ENCODE measurements at regions not wholly inside any gene's neighbourhood (a gene's known extent, or its start where the extent isn't known, plus 50 kb on each side); places are given as distances from the start of the nearest gene placed in this dataset.

DNA sequence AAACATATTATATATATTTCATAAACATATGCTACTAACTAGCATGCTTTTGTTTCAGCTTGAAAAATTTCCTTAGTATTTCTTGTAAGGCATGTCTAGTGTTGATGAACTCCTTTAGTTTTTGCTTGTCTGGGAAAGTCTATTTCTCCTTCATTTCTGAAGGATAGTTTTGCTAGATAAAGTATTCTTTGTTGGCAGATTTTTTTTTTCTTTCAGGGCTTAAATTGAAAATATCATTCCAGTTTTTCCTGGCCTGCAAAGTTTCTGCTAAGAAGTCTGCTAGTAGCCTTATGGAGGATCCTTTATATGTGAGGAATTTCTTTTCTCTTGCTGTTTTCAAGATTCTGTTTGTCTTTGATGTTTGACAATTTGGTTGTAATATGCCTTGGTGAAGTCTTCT, 183.5 kb downstream of the SLC4A3 start (continued):
- no peak for TF ChIP-seq ZNF426 (tag by site-specific recombination; IDR thresholded peaks at IDR 0.05)

DNA sequence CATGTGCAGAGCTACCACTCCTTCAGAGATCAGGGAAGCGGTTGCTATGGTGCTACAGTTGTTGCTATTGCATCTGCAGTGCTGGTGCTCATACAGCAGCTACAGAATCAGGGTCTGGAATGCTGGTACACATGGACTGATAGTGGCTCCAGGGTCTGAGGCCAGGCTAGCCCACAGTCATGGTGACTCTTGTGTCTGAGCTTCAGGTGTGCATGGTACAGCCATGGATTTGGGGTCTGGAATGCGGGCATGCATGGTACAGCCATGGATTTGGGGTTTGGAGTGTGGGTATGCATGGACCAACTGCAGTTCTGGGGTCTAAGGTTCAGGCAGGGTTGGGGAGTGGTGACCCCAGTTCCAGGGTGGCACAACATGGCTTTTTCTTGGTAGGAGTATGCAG, 185.2 kb downstream of the SLC4A3 start:
- Histone ChIP-seq H3K27ac (ENCODE audit: extremely low read depth, low read depth, low read length) (no peak overlapping the region), H3K36me3 (ENCODE audit: control insufficient read depth in 2 of 2, insufficient read depth in 1 of 2, low read length in 2 of 2) (no peaks in the 10 kb centered on the region), H3K9me3 (ENCODE audit: control insufficient read depth, insufficient read depth, low read depth, low read length) (no peaks in the 10 kb centered on the region), H3K4me1 (ENCODE audit: control insufficient read depth, insufficient read depth, low read length) (no peaks in the 10 kb centered on the region), H3K4me3 (ENCODE audit: low read depth, low read length) (no peak overlapping the region)
- TF ChIP-seq ZNF530 (tag by site-specific recombination; IDR thresholded peaks at IDR 0.05; ENCODE audit: low read depth) (no peak), FEZF1 (tag by site-specific recombination; IDR thresholded peaks at IDR 0.05) (no peak), ZNF76 (tag by site-specific recombination; IDR thresholded peaks at IDR 0.05; ENCODE audit: borderline replicate concordance, low read depth) (no peak), ZNF660 (tag by site-specific recombination; IDR thresholded peaks at IDR 0.05) (no peak), PRDM1 (tag by site-specific recombination; IDR thresholded peaks at IDR 0.05) (no peak), YY2 (tag by site-specific recombination; IDR thresholded peaks at IDR 0.05) (no peak), MZF1 (tag by site-specific recombination; IDR thresholded peaks at IDR 0.05; ENCODE audit: borderline replicate concordance) (no peak), ZNF16 (tag by site-specific recombination; IDR thresholded peaks at IDR 0.05; ENCODE audit: low read depth) (no peak), ZNF561 (tag by site-specific recombination; IDR thresholded peaks at IDR 0.05; ENCODE audit: borderline replicate concordance) (no peak), ZNF211 (tag by site-specific recombination; IDR thresholded peaks at IDR 0.05; ENCODE audit: low read depth) (no peak), ZFP69B (tag by site-specific recombination; IDR thresholded peaks at IDR 0.05) (no peak), ZEB2 (tag by site-specific recombination; IDR thresholded peaks at IDR 0.05) (no peak), ZNF529 (tag by site-specific recombination; IDR thresholded peaks at IDR 0.05; ENCODE audit: insufficient replicate concordance) (no peak)
- CTCF ChIA-PET: interaction anchor here (0.6 to 1.5 kb wide), 4 partner anchors 23 to 289 kb away, joined by 3 to 4 read pairs (median 3); no protein-coding TSS in a partner anchor
- POLR2A ChIA-PET: no interaction called here

DNA sequence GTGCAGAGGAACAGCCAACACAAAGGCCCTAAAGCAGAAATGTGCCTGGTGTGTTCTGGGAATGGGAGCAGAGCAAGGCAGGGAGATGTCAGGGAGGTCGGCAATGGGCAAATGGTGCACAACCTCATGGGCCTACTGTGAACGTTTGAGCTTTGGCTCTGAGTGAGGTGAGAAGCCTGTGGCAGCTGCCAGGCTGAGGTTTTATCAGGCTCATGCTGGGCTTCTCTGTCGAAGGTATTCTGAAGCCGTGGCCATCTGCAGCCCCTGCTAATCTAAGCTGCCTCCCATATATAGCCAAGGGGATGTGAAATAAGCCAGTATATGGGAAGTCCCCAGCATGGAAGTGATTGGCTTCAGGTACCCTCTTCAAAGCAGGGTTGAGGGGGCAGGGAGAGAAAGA, 193.3 kb downstream of the SLC4A3 start:
- no peak for TF ChIP-seq ZNF621 (tag by site-specific recombination; IDR thresholded peaks at IDR 0.05)
- no peak for TF ChIP-seq ZBTB49 (tag by site-specific recombination; IDR thresholded peaks at IDR 0.05; ENCODE audit: low read depth)
- no peak for TF ChIP-seq ZNF664 (tag by site-specific recombination; IDR thresholded peaks at IDR 0.05)
- no peak for TF ChIP-seq KLF10 (tag by site-specific recombination; IDR thresholded peaks at IDR 0.05)
- no peak for TF ChIP-seq ZNF175 (tag by site-specific recombination; IDR thresholded peaks at IDR 0.05)
- no peak for TF ChIP-seq ZNF10 (tag by site-specific recombination; IDR thresholded peaks at IDR 0.05)
- no peak for TF ChIP-seq SP7 (tag by site-specific recombination; IDR thresholded peaks at IDR 0.05)
- no peak for TF ChIP-seq ZNF311 (tag by site-specific recombination; IDR thresholded peaks at IDR 0.05; ENCODE audit: borderline replicate concordance)
- no peak for TF ChIP-seq KLF17 (tag by site-specific recombination; IDR thresholded peaks at IDR 0.05)
- TF ChIP-seq, protein P1, sequence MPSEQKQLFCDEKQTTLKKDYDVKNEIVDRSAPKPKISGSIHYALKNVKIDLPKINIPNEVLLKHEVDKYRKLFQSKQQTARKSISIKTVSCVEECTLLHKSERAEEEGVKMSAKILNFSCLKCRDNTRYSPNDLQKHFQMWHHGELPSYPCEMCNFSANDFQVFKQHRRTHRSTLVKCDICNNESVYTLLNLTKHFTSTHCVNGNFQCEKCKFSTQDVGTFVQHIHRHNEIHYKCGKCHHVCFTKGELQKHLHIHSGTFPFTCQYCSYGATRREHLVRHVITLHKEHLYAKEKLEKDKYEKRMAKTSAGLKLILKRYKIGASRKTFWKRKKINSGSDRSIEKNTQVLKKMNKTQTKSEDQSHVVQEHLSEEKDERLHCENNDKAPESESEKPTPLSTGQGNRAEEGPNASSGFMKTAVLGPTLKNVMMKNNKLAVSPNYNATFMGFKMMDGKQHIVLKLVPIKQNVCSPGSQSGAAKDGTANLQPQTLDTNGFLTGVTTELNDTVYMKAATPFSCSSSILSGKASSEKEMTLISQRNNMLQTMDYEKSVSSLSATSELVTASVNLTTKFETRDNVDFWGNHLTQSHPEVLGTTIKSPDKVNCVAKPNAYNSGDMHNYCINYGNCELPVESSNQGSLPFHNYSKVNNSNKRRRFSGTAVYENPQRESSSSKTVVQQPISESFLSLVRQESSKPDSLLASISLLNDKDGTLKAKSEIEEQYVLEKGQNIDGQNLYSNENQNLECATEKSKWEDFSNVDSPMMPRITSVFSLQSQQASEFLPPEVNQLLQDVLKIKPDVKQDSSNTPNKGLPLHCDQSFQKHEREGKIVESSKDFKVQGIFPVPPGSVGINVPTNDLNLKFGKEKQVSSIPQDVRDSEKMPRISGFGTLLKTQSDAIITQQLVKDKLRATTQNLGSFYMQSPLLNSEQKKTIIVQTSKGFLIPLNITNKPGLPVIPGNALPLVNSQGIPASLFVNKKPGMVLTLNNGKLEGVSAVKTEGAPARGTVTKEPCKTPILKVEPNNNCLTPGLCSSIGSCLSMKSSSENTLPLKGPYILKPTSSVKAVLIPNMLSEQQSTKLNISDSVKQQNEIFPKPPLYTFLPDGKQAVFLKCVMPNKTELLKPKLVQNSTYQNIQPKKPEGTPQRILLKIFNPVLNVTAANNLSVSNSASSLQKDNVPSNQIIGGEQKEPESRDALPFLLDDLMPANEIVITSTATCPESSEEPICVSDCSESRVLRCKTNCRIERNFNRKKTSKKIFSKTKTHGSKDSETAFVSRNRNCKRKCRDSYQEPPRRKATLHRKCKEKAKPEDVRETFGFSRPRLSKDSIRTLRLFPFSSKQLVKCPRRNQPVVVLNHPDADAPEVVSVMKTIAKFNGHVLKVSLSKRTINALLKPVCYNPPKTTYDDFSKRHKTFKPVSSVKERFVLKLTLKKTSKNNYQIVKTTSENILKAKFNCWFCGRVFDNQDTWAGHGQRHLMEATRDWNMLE (tag by site-specific recombination; conservative IDR thresholded peaks at IDR 0.05; ENCODE audit: low read depth): no peak
- POLR2A ChIA-PET: no interaction called here

More for the DNA sequence above, 193.3 kb downstream of the SLC4A3 start:
- H3K4me3 ChIP-seq (ENCODE audit: low read depth, low read length): no peak overlapping the region
- no peaks in the 10 kb centered on the region for H3K36me3 ChIP-seq (ENCODE audit: control insufficient read depth in 2 of 2, insufficient read depth in 1 of 2, low read length in 2 of 2)
- no peak overlapping the region for H3K27ac ChIP-seq (ENCODE audit: extremely low read depth, low read depth, low read length)
- CTCF ChIA-PET: interaction anchor here (1.0 kb wide), 1 partner anchor 16 kb away, joined by 3 read pairs; no protein-coding TSS in a partner anchor
- no peaks in the 10 kb centered on the region for H3K9me3 ChIP-seq (ENCODE audit: control insufficient read depth, insufficient read depth, low read depth, low read length)
- no peaks in the 10 kb centered on the region for H3K4me1 ChIP-seq (ENCODE audit: control insufficient read depth, insufficient read depth, low read length)
